NB4 (cell line): ENCODE measurements at regions not wholly inside any gene's neighbourhood (a gene's known extent, or its start where the extent isn't known, plus 50 kb on each side); places are given as distances from the start of the nearest gene placed in this dataset.
"Not testable (repeated sequence)": the region's sequence is repeated elsewhere in the genome, so short reads cannot be mapped to it uniquely, and the experiment has no call there.

Experiments used
- DNase-seq: peaks from one replicate; pipeline ENCODE4 v3.0.0; 2010; ENCODE audit warnings: low read depth
- H3K4me3 ChIP-seq: one replicate; pipeline ENCODE4 v1.5.1; 2011; ENCODE audit warnings: mild to moderate bottlenecking, low read depth, low read length, moderate library complexity
- MAX ChIP-seq: IDR thresholded peaks from 2 replicates; pipeline ENCODE4 v1.6.1; 2011; ENCODE audit warnings: low read depth, low read length
- MYC ChIP-seq: IDR thresholded peaks from 2 replicates; pipeline ENCODE4 v1.6.1; 2011; ENCODE audit warnings: low read depth, low read length
- POLR2A ChIP-seq: IDR thresholded peaks from 2 replicates; pipeline ENCODE4 v1.6.1; 2011; ENCODE audit warnings: mild to moderate bottlenecking; ENCODE audit not compliant: insufficient read length; ENCODE audit errors: extremely low read depth
- TF ChIP-seq, protein P1 (sequence below): IDR thresholded peaks from one replicate; pipeline ENCODE4 v1.5.1; 2012; ENCODE audit warnings: low read depth, low read length

GRCh38 chr5:109558364-109558763 is 131.4 kb upstream of the MAN2A1 start:
- H3K4me3 ChIP-seq: no peak overlapping the region
- TF ChIP-seq MYC (no peak), POLR2A (no peak), MAX (no peak)
- TF ChIP-seq, protein P1, sequence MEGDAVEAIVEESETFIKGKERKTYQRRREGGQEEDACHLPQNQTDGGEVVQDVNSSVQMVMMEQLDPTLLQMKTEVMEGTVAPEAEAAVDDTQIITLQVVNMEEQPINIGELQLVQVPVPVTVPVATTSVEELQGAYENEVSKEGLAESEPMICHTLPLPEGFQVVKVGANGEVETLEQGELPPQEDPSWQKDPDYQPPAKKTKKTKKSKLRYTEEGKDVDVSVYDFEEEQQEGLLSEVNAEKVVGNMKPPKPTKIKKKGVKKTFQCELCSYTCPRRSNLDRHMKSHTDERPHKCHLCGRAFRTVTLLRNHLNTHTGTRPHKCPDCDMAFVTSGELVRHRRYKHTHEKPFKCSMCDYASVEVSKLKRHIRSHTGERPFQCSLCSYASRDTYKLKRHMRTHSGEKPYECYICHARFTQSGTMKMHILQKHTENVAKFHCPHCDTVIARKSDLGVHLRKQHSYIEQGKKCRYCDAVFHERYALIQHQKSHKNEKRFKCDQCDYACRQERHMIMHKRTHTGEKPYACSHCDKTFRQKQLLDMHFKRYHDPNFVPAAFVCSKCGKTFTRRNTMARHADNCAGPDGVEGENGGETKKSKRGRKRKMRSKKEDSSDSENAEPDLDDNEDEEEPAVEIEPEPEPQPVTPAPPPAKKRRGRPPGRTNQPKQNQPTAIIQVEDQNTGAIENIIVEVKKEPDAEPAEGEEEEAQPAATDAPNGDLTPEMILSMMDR: no peak
- DNase-seq: no peak

- no peak for TF ChIP-seq MAX
- no peak for TF ChIP-seq POLR2A
- TF ChIP-seq, protein P1: no peak
- no peak for TF ChIP-seq MYC
- H3K4me3 ChIP-seq: no peak overlapping the region
- no peak for DNase-seq
These were observed 135.9 kb upstream of the MAN2A1 start for GRCh38 chr5:109553846-109554245.

DNA sequence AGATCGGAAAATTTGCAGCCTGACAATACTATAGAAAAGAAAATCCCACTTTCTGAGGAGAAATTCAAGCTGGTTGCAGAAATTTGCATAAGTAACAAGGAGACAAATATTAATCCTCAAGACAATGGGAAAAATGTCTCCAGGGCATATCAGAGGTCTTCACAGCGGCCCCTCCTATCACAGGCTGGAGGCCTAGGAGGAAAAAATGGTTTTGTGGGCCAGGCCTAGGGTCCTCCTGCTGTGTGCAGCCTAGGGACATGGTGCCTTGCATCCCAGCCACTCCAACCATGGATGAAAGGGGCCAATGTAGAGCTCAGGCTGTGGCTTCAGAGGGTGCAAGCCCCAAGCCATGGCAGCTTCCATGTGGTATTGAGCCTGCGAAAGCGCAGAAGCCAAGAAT is 138.5 kb upstream of the MAN2A1 start:
- not testable (repeated sequence) for H3K4me3 ChIP-seq, DNase-seq

DNA sequence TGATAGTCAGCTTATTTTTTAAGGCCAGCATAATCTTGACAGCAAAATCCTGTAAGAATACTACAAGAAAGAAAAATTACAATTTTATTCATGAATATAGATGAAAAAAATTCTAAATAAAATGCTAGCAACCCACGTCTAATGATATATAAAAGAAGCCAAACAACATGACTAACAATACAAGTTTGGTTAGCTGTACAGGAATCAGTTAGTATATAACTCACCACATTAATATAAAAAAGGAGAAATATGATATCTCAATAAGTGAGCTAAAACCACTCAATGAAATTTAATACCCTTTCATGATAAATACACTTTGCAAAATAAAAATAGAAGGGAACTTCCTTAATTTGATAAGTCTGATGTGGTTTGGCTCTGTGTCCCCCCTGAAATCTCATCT is 139.7 kb upstream of the MAN2A1 start:
- H3K4me3 ChIP-seq: no peak overlapping the region
- no peak for DNase-seq
- TF ChIP-seq POLR2A (no peak), MAX (no peak), MYC (no peak)
- TF ChIP-seq, protein P1: no peak

GRCh38 chr5:109546461-109546860 is 136.7 kb upstream of the PJA2 start:
- no peak for DNase-seq
- TF ChIP-seq MYC (no peak), POLR2A (no peak)
- H3K4me3 ChIP-seq: no peak overlapping the region

DNA sequence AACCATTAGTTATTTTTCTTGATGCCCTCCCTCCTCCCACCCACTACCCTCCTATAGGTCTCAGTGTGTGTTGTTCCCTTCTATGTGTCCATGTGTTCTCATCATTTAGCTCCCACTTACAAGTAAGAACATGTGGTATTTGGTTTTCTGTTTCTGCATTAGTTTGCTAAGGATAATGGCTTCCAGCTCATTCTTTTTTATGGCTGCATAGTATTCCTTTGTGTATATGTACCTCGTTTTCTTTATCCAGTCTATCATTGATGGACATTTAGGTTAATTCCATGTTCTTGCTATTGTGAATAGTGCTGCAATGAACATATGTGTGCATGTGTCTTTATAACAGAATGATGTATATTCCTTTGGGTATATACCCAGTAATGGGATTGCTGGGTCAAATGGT is 135.1 kb upstream of the PJA2 start:
- not testable (repeated sequence) for H3K4me3 ChIP-seq, DNase-seq

GRCh38 chr5:109538692-109539091 is 128.9 kb upstream of the PJA2 start:
- H3K4me3 ChIP-seq, DNase-seq: not testable (repeated sequence)

DNA sequence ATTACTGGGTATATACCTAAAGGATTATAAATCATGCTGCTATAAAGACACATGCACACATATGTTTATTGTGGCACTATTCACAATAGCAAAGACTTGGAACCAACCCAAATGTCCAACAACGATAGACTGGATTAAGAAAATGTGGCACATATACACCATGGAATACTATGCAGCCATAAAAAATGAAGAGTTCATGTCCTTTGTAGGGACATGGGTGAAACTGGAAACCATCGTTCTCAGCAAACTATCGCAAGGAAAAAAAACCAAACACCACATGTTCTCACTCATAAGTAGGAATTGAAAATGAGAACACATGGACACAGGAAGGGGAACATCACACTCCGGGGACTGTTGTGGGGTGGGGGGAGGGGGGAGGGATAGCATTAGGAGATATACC is 125.3 kb upstream of the PJA2 start:
- not testable (repeated sequence) for DNase-seq, H3K4me3 ChIP-seq

DNA sequence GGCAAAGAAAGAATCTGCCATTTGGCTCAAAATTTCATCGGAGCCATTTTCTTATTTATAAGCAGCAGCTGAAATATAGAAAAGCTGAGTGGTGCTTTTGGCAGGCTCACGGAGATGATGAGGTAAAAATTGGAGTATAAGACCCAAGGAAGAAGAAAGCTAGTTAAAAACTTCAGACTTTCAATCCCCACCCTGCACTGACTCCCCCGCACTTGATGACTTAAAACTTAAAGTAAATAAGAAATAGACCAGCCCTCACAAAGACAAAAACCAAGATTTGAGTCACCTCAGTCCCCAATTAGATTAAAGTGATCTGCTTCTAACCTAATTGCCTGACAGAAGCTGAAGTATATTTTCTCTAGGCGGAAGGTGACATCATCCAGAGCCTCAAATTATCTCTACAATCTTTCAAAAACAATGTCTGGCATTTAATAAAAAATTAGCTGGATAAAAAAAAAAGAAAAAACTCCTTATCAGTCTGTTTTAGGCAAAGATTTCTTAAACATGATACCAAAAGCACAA is 124.0 kb upstream of the PJA2 start:
- TF ChIP-seq, protein P1: no peak
- TF ChIP-seq POLR2A (no peak), MYC (no peak)
- DNase-seq: no peak
- no peak overlapping the region for H3K4me3 ChIP-seq
